Thyroid gland (tissue), 4 donors: ENCODE measurements at regions not wholly inside any gene's neighbourhood (a gene's known extent, or its start where the extent isn't known, plus 50 kb on each side); places are given as distances from the start of the nearest gene placed in this dataset.

ENCODE experiments used
- DNase-seq, 2 donors: peaks; one replicate each; pipeline ENCODE4 v3.0.0-alpha.2; 2019
- H3K27ac ChIP-seq, 3 donors: fragments of 200-600 bp; sonication (generic); 1 replicate in 2 of 3; 2 replicates in 1 of 3; pipeline ENCODE4 v1.5.1; 2016 to 2019; ENCODE audit warnings: mild to moderate bottlenecking in 1 of 3, moderate library complexity in 1 of 3
- H3K27me3 ChIP-seq: fragments of 200-600 bp; sonication (generic); one replicate; pipeline ENCODE4 v1.5.1; 2019
- H3K36me3 ChIP-seq, 2 donors: fragments of 200-600 bp; sonication (generic); one replicate each; pipeline ENCODE4 v1.5.1; 2016 to 2019
- H3K4me1 ChIP-seq, 2 donors: fragments of 200-600 bp; sonication (generic); one replicate each; pipeline ENCODE4 v1.5.1; 2017 to 2019
- H3K4me3 ChIP-seq, 3 donors: fragments of 200-600 bp; sonication (generic); replicated peaks in 1 of 3; 1 replicate in 2 of 3; 2 replicates in 1 of 3; pipeline ENCODE4 v1.5.1; 2016; ENCODE audit warnings: mild to moderate bottlenecking in 1 of 3
- H3K9me3 ChIP-seq: fragments of 200-600 bp; sonication (generic); one replicate; pipeline ENCODE4 v1.5.1; 2017
- CTCF ChIP-seq, 6 experiments: fragments of 200-600 bp in 3 of 6; fragments of 450-650 bp in 3 of 6; sonication (generic) in 3 of 6; IDR thresholded peaks; one replicate each; pipeline ENCODE4 v1.5.1; 2016 to 2019; ENCODE audit warnings: antibody characterized with exemption in 6 of 6, mild to moderate bottlenecking in 2 of 6, inconsistent platforms in 1 of 6, moderate library complexity in 1 of 6
- POLR2A ChIP-seq, 2 donors: fragments of 450-650 bp; IDR thresholded peaks; one replicate each; pipeline ENCODE4 v1.6.1; 2017; ENCODE audit warnings: antibody characterized with exemption in 2 of 2, mild to moderate bottlenecking in 2 of 2, moderate library complexity in 1 of 2
- WGBS, 2 donors: methylation state at CpG; one replicate each; pipeline ENCODE4 v1.1.5; 2017; 5-methylcytosine and 5-hydroxymethylcytosine counted together
- intact Hi-C: fragments of 100-400 bp; cut with DNase I; formaldehyde crosslinking; loops from one replicate; pipeline ENCODE4 v1.15.1; 2023

DNA sequence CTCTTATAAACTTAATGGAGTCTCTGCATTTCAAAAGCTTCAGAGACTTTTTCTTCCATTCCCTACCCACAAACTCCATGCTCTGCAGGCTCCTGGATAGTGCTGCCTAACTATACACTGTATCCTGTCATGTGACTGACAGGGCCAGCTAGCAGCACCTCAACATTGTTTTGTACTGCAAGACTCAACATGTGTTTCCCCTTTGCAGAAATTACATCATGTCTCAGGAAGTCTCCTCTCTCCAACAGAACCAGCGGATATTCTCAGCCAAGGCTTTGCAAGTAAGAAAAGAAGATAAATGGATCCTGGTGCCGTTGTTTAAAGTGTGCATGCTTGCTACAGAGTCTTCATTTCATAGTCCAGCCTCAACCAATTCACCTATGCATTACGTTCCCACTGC lies 164.0 kb upstream of the UBASH3B start:
- 77 to 80% methylated on average over 3 of the region's 3 CpGs for WGBS, 2 donors
- peaks cover 0 to 4% of the 10 kb centered on the region in 2 donors for H3K4me1 ChIP-seq
- DNase-seq, result no peak
- TF ChIP-seq POLR2A (IDR thresholded peaks at IDR 0.05) (no peak), CTCF (IDR thresholded peaks at IDR 0.05) (no peak)
- intact Hi-C loops, result no loop called here
- no peak overlapping the region for H3K27ac ChIP-seq
- no peak overlapping the region for H3K4me3 ChIP-seq
- H3K9me3 ChIP-seq, result no peaks in the 10 kb centered on the region
- no peaks in the 10 kb centered on the region for H3K27me3 ChIP-seq
- no peaks in the 10 kb centered on the region for H3K36me3 ChIP-seq

DNA sequence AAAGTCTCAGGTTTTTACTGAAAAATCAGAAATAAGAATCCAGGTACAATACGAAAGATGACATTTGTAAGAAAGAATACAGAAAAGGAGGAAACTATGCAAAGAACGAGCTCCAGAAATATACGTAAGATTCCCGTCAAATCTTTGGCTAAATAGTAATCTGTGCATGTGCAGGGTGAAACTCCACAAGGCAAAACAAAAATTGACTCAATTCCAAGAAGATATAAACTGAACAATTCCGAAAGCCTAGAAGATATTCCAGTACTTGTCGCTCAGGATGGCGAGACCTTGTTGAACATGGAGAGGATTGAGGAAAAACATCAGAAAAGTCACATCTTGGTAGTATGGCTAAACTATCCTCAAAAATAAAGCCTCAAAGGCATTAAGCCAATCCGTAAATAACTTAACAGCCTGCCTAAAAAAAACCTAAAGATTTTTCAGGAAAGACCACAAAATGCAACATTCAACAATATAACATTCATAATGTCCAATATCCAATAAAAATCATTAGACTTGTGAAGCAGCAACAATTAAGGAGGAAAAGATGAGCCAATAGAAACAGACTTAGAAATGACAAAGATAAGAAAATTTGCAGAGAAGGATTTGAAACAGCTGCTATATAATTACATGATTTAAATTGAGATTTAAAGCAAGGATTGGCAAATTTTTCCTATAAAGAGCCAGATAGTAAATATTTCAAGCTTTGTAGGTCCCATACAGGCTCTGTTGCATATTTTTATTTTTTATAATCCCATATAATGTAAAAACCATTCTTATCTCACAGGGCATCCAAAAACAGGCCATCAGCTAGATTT lies 166.4 kb upstream of the UBASH3B start:
- Histone ChIP-seq H3K27ac (no peak overlapping the region), H3K4me1 (peaks cover 0 to 4% of the 10 kb centered on the region in 2 donors), H3K27me3 (no peaks in the 10 kb centered on the region), H3K4me3 (no peak overlapping the region), H3K36me3 (no peaks in the 10 kb centered on the region), H3K9me3 (no peaks in the 10 kb centered on the region)
- TF ChIP-seq POLR2A (IDR thresholded peaks at IDR 0.05) (no peak), CTCF (IDR thresholded peaks at IDR 0.05) (no peak)
- intact Hi-C loops, result no loop called here
- DNase-seq, result no peak
- whole genome bisulfite sequencing, 2 donors, result 91 to 92% methylated on average over 8 of the region's 8 CpGs

- no peaks in the 10 kb centered on the region for H3K27me3 ChIP-seq
- peaks cover 0 to 4% of the 10 kb centered on the region in 2 donors for H3K4me1 ChIP-seq
- intact Hi-C loops, result no loop called here
- TF ChIP-seq CTCF (IDR thresholded peaks at IDR 0.05) (no peak), POLR2A (IDR thresholded peaks at IDR 0.05) (no peak)
- no peak overlapping the region for H3K27ac ChIP-seq
- no peaks in the 10 kb centered on the region for H3K36me3 ChIP-seq
- no peak overlapping the region for H3K4me3 ChIP-seq
- H3K9me3 ChIP-seq, result no peaks in the 10 kb centered on the region
- WGBS, 2 donors, result 93 to 95% methylated on average over 3 of the region's 3 CpGs
- DNase-seq, result no peak
Measured at GRCh38 chr11:122487669-122488068, 167.9 kb upstream of the UBASH3B start.

DNA sequence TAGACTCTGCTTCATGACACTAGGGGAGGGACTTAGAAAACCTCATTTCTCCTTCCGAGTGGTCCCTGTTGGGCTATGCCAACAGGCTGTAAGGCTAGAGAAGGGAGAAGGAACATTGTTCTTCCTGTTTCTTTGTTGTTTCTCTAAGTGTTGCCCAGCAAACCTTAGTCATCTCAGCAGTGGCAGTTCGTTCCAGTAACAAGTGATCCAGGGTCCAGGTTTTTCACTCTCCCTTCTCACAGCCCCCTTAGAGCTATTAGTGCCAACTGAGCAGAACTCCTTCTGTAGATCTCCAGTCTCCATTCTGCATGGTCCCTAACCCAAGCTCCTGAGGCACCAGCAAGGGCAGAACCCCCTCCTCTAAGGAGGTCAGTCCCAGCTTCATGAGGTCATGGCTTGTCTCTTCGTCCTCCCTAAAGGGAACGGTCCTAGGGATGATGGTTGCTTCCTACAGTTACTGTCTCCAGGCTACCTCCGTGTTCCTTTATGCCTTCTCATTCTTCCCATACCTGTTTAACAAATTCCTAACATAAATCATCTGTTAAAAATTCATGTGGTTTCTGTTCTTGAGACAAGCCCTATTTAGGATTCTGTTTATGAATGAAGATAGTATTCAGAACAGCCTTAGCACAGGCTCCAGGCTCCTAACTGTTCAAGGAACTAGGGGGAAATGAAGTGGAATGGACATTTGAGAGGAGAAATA lies 168.6 kb upstream of the UBASH3B start:
- Histone ChIP-seq H3K4me1 (peaks cover 0 to 4% of the 10 kb centered on the region in 2 donors), H3K9me3 (no peaks in the 10 kb centered on the region), H3K27me3 (no peaks in the 10 kb centered on the region), H3K27ac (no peak overlapping the region), H3K36me3 (no peaks in the 10 kb centered on the region), H3K4me3 (no peak overlapping the region)
- TF ChIP-seq POLR2A (IDR thresholded peaks at IDR 0.05) (no peak), CTCF (IDR thresholded peaks at IDR 0.05) (no peak)
- 84 to 86% methylated on average over 5 of the region's 5 CpGs for WGBS, 2 donors
- DNase-seq, result no peak
- intact Hi-C loops, result no loop called here

- WGBS, 2 donors, result 45 to 51% methylated on average over 2 of the region's 2 CpGs
- H3K27me3 ChIP-seq, result no peaks in the 10 kb centered on the region
- DNase-seq, result no peak
- H3K27ac ChIP-seq, result no peak overlapping the region
- H3K9me3 ChIP-seq, result no peaks in the 10 kb centered on the region
- no peaks in the 10 kb centered on the region for H3K36me3 ChIP-seq
- no peak overlapping the region for H3K4me3 ChIP-seq
- TF ChIP-seq POLR2A (IDR thresholded peaks at IDR 0.05) (no peak), CTCF (IDR thresholded peaks at IDR 0.05) (no peak)
- H3K4me1 ChIP-seq, result no peaks in the 10 kb centered on the region
- intact Hi-C loops, result no loop called here
Measured at GRCh38 chr11:122478986-122479385, 176.5 kb upstream of the UBASH3B start.
